Activated T-cell treated with anti-CD3 and anti-CD28 coated beads, Interleukin-2, amount 50 U/mL, for 24 hours (primary cell): ENCODE measurements at regions not wholly inside any gene's neighbourhood (a gene's known extent, or its start where the extent isn't known, plus 50 kb on each side); places are given as distances from the start of the nearest gene placed in this dataset.

Experiments
- DNase-seq: peaks from one replicate; pipeline ENCODE4 v3.0.0-alpha.2; 2020
- H3K27ac Mint-ChIP-seq: 2 replicates; pipeline ENCODE4 v1.8.0; 2020; ENCODE audit warnings: mild to moderate bottlenecking, mixed read lengths
- H3K27me3 Mint-ChIP-seq: 2 replicates; pipeline ENCODE4 v1.8.0; 2020; ENCODE audit warnings: mixed read lengths
- H3K36me3 Mint-ChIP-seq: 2 replicates; pipeline ENCODE4 v1.8.0; 2020; ENCODE audit warnings: low read depth, mixed read lengths
- H3K4me1 Mint-ChIP-seq: 2 replicates; pipeline ENCODE4 v1.8.0; 2020; ENCODE audit warnings: low read depth, mixed read lengths
- H3K4me3 Mint-ChIP-seq: 2 replicates; pipeline ENCODE4 v1.8.0; 2020; ENCODE audit warnings: mild to moderate bottlenecking, moderate library complexity, mixed read lengths
- H3K9me3 Mint-ChIP-seq: 2 replicates; pipeline ENCODE4 v1.8.0; 2020; ENCODE audit warnings: mixed read lengths

GRCh38 chr11:29527391-29527936, 489.4 kb downstream of the KCNA4 start:
- Mint-ChIP-seq H3K36me3 (no peaks in the 10 kb centered on the region), H3K4me3 (no peak overlapping the region), H3K27me3 (no peaks in the 10 kb centered on the region), H3K9me3 (peaks cover 17% of the 10 kb centered on the region), H3K27ac (no peak overlapping the region), H3K4me1 (no peaks in the 10 kb centered on the region)
- DNase-seq, result no peak

DNA sequence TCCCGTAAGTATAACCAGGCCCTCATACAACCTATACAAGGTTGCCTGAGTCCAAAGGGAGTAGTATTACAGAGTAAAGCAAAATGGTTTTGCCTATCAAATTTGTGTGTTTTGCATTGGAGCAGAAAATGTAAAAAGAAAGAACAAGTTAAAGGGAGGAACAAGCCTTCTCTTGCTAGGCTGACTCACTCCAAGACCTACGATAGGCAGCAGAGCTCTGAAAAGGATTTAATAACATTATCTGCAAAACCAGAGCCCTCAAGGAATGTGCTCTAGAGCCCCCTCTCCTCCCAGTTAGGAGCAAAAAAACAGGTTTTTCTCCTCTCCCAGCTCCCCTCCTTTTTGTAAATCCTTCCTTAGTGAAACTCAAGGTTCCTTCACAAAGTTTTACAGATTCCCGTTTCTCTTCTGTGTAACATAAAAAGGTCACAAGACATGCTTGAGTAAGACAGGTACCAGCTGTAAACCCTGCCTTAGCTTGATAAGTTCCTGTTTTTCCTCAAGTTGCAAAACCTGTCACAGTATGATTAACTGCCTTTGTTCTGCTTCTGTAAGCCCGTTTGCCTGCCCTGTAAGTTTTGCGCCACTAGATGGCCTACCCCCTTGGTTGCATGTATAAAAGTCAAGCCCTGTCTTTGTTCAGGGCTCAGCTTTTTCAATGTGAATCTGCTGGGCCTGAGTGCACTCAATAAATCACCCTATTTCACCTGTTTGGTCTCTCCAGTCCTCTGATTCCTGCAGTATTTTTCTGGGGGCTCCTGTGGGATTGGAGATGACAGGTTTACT, 498.2 kb downstream of the KCNA4 start:
- peaks cover 32% of the 10 kb centered on the region for H3K9me3 Mint-ChIP-seq
- H3K27me3 Mint-ChIP-seq, result no peaks in the 10 kb centered on the region
- H3K4me1 Mint-ChIP-seq, result no peaks in the 10 kb centered on the region
- H3K27ac Mint-ChIP-seq, result no peak overlapping the region
- DNase-seq, result no peak
- no peaks in the 10 kb centered on the region for H3K36me3 Mint-ChIP-seq
- no peak overlapping the region for H3K4me3 Mint-ChIP-seq

DNA sequence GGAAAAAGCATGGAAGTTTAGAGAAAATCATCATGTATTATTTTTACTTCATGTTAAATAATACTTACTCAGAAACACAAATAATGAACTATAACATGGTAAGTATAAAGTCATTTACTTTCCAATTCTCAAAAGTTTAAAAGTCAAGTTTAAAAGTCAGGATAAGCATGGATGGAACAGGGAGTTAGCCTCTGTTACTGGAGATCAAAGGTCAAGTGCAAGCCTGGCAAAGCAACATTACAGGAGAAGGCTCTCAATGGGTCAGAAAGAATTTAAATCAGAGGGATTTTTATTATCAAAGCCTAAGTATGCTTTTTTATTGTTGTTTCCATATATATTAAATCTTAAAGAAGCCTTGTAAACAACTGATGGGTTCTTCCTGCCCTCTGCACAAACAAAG, 505.4 kb downstream of the KCNA4 start:
- H3K9me3 Mint-ChIP-seq, result peaks cover 16% of the 10 kb centered on the region
- H3K4me1 Mint-ChIP-seq, result no peaks in the 10 kb centered on the region
- no peaks in the 10 kb centered on the region for H3K36me3 Mint-ChIP-seq
- no peak for DNase-seq
- no peaks in the 10 kb centered on the region for H3K27me3 Mint-ChIP-seq
- H3K4me3 Mint-ChIP-seq, result no peak overlapping the region
- H3K27ac Mint-ChIP-seq, result no peak overlapping the region

DNA sequence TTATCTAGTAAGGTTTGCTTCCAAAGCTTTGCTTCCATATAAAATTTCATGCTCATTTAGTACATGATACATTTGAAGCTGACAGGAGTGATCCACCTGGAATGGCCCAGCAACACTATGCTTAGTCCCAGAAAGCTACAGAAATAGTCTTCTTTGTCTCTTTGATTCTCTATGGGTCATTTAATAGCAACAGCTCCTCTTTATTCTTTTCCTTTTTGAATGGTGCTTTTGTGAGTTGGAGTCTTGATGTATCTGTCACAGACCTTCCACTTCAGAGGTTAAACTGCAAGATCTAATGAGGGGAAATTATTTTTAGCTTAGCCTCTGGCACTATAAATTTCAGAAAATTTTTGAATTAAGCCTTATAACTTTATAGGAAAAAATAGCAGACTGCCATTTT, 509.5 kb downstream of the KCNA4 start:
- no peaks in the 10 kb centered on the region for H3K27me3 Mint-ChIP-seq
- no peak for DNase-seq
- no peaks in the 10 kb centered on the region for H3K36me3 Mint-ChIP-seq
- H3K9me3 Mint-ChIP-seq, result peaks cover 17% of the 10 kb centered on the region
- H3K4me3 Mint-ChIP-seq, result no peak overlapping the region
- H3K27ac Mint-ChIP-seq, result no peak overlapping the region
- H3K4me1 Mint-ChIP-seq, result no peaks in the 10 kb centered on the region

GRCh38 chr11:29495676-29496075, 521.2 kb downstream of the KCNA4 start:
- H3K4me3 Mint-ChIP-seq, result no peak overlapping the region
- no peaks in the 10 kb centered on the region for H3K27me3 Mint-ChIP-seq

GRCh38 chr11:29490938-29491337, 525.9 kb downstream of the KCNA4 start:
- no peaks in the 10 kb centered on the region for H3K36me3 Mint-ChIP-seq
- no peaks in the 10 kb centered on the region for H3K27me3 Mint-ChIP-seq
- H3K4me1 Mint-ChIP-seq, result no peaks in the 10 kb centered on the region
- no peak overlapping the region for H3K4me3 Mint-ChIP-seq
- peaks cover 6% of the 10 kb centered on the region for H3K9me3 Mint-ChIP-seq
- H3K27ac Mint-ChIP-seq, result no peak overlapping the region
- no peak for DNase-seq

More at GRCh38 chr11:29495676-29496075, 521.2 kb downstream of the KCNA4 start:
- peaks cover 8% of the 10 kb centered on the region for H3K9me3 Mint-ChIP-seq
- H3K27ac Mint-ChIP-seq, result no peak overlapping the region
- no peaks in the 10 kb centered on the region for H3K36me3 Mint-ChIP-seq
- DNase-seq, result no peak
- H3K4me1 Mint-ChIP-seq, result no peaks in the 10 kb centered on the region

GRCh38 chr11:29486301-29486700, 530.5 kb downstream of the KCNA4 start:
- Mint-ChIP-seq H3K4me3 (no peak overlapping the region), H3K4me1 (no peaks in the 10 kb centered on the region), H3K27ac (no peak overlapping the region), H3K9me3 (peaks cover 3% of the 10 kb centered on the region), H3K36me3 (no peaks in the 10 kb centered on the region), H3K27me3 (no peaks in the 10 kb centered on the region)
- no peak for DNase-seq

DNA sequence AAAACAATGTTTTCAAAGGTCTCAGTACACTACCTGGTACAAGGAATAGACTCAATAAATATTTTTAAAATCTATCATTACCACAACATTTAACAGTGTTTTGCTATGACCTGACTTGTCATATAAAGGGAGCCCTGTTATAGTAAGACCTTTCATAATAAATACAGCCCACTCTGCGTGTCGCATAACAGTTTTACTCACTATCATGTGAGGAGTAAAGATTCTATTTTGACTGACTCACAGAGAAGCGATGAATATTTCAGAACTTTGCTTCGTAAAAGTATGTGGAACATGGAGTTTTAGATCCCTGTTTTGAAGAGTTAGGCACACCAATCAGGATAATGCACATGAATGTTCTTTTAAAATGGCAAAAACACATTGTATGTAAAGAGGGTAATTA, 531.2 kb downstream of the KCNA4 start:
- no peak overlapping the region for H3K4me3 Mint-ChIP-seq
- H3K9me3 Mint-ChIP-seq, result peaks cover 3% of the 10 kb centered on the region
- DNase-seq, result no peak
- no peaks in the 10 kb centered on the region for H3K4me1 Mint-ChIP-seq
- no peak overlapping the region for H3K27ac Mint-ChIP-seq
- no peaks in the 10 kb centered on the region for H3K27me3 Mint-ChIP-seq
- no peaks in the 10 kb centered on the region for H3K36me3 Mint-ChIP-seq

- Mint-ChIP-seq H3K4me3 (no peak overlapping the region), H3K4me1 (no peaks in the 10 kb centered on the region), H3K27me3 (no peaks in the 10 kb centered on the region), H3K36me3 (no peaks in the 10 kb centered on the region), H3K9me3 (peaks cover 3% of the 10 kb centered on the region), H3K27ac (no peak overlapping the region)
- DNase-seq, result no peak
These were observed 532.3 kb downstream of the KCNA4 start for GRCh38 chr11:29484548-29484947.

GRCh38 chr11:29483831-29484230, 533.0 kb downstream of the KCNA4 start:
- DNase-seq, result no peak
- Mint-ChIP-seq H3K4me3 (no peak overlapping the region), H3K27me3 (no peaks in the 10 kb centered on the region)

GRCh38 chr11:29482510-29482909, 534.3 kb downstream of the KCNA4 start:
- no peak overlapping the region for H3K27ac Mint-ChIP-seq
- no peak overlapping the region for H3K4me3 Mint-ChIP-seq
- no peaks in the 10 kb centered on the region for H3K4me1 Mint-ChIP-seq
- no peaks in the 10 kb centered on the region for H3K27me3 Mint-ChIP-seq
- peaks cover 6% of the 10 kb centered on the region for H3K9me3 Mint-ChIP-seq
- DNase-seq, result no peak
- no peaks in the 10 kb centered on the region for H3K36me3 Mint-ChIP-seq

More at GRCh38 chr11:29483831-29484230, 533.0 kb downstream of the KCNA4 start:
- no peaks in the 10 kb centered on the region for H3K36me3 Mint-ChIP-seq
- H3K9me3 Mint-ChIP-seq, result peaks cover 3% of the 10 kb centered on the region
- H3K4me1 Mint-ChIP-seq, result no peaks in the 10 kb centered on the region
- no peak overlapping the region for H3K27ac Mint-ChIP-seq

GRCh38 chr11:29481738-29482137, 535.1 kb downstream of the KCNA4 start:
- H3K4me1 Mint-ChIP-seq, result no peaks in the 10 kb centered on the region
- no peaks in the 10 kb centered on the region for H3K27me3 Mint-ChIP-seq
- no peak overlapping the region for H3K4me3 Mint-ChIP-seq
- no peak overlapping the region for H3K27ac Mint-ChIP-seq
- DNase-seq, result no peak
- H3K36me3 Mint-ChIP-seq, result no peaks in the 10 kb centered on the region
- H3K9me3 Mint-ChIP-seq, result peaks cover 6% of the 10 kb centered on the region

GRCh38 chr11:29480981-29481380, 535.8 kb downstream of the KCNA4 start:
- H3K4me3 Mint-ChIP-seq, result no peak overlapping the region
- H3K9me3 Mint-ChIP-seq, result peaks cover 6% of the 10 kb centered on the region
- H3K27me3 Mint-ChIP-seq, result no peaks in the 10 kb centered on the region
- H3K27ac Mint-ChIP-seq, result no peak overlapping the region
- no peaks in the 10 kb centered on the region for H3K36me3 Mint-ChIP-seq
- H3K4me1 Mint-ChIP-seq, result no peaks in the 10 kb centered on the region
- DNase-seq, result no peak

- H3K27ac Mint-ChIP-seq, result no peak overlapping the region
- no peak overlapping the region for H3K4me3 Mint-ChIP-seq
- H3K9me3 Mint-ChIP-seq, result peaks cover 14% of the 10 kb centered on the region
- H3K36me3 Mint-ChIP-seq, result no peaks in the 10 kb centered on the region
- DNase-seq, result no peak
- no peaks in the 10 kb centered on the region for H3K4me1 Mint-ChIP-seq
- H3K27me3 Mint-ChIP-seq, result no peaks in the 10 kb centered on the region
These were observed 558.6 kb downstream of the KCNA4 start for GRCh38 chr11:29458252-29458651.

- Mint-ChIP-seq H3K4me1 (no peaks in the 10 kb centered on the region), H3K4me3 (no peak overlapping the region), H3K27me3 (no peaks in the 10 kb centered on the region), H3K27ac (no peak overlapping the region), H3K9me3 (peaks cover 8% of the 10 kb centered on the region), H3K36me3 (no peaks in the 10 kb centered on the region)
- DNase-seq, result no peak
These were observed 564.7 kb downstream of the KCNA4 start for GRCh38 chr11:29452146-29452545.
